D721Med (cell line): ENCODE measurements at regions not wholly inside any gene's neighbourhood (a gene's known extent, or its start where the extent isn't known, plus 50 kb on each side); places are given as distances from the start of the nearest gene placed in this dataset.

Experiments used
- DNase-seq: peaks from one replicate; pipeline ENCODE4 v3.0.0; 2011; ENCODE audit warnings: low spot score; ENCODE audit not compliant: insufficient read length
- FAIRE-seq: peaks from 2 replicates; lab custom pipeline; 2011; peaks lifted over from hg19 to GRCh38; lab: Jason Lieb, UNC
- CTCF ChIP-seq: IDR thresholded peaks from 2 replicates; pipeline ENCODE4 v1.5.1; 2012; ENCODE audit warnings: mild to moderate bottlenecking, control low read depth; ENCODE audit not compliant: insufficient read depth; ENCODE audit errors: missing control alignments

- DNase-seq, result no peak
- no peak for TF ChIP-seq CTCF
- FAIRE-seq, result no peak
These were observed 58.0 kb upstream of the VWC2 start for GRCh38 chr7:49715486-49715885.

- TF ChIP-seq CTCF, result no peak
- DNase-seq, result no peak
- FAIRE-seq, result no peak
These were observed 55.9 kb upstream of the VWC2 start for GRCh38 chr7:49717547-49717946.

GRCh38 chr7:49718760-49719159, 54.7 kb upstream of the VWC2 start:
- TF ChIP-seq CTCF, result no peak
- DNase-seq (no peak), FAIRE-seq (no peak)

- TF ChIP-seq CTCF, result no peak
- FAIRE-seq (no peak), DNase-seq (no peak)
These were observed 52.0 kb upstream of the VWC2 start for GRCh38 chr7:49721441-49721840.
